ENCODE measurements at regions not wholly inside any gene's neighbourhood (a gene's known extent, or its start where the extent isn't known, plus 50 kb on each side); places are given as distances from the start of the nearest gene placed in this dataset.
"Not testable (repeated sequence)": the region's sequence is repeated elsewhere in the genome, so short reads cannot be mapped to it uniquely, and the experiment has no call there.

DNA sequence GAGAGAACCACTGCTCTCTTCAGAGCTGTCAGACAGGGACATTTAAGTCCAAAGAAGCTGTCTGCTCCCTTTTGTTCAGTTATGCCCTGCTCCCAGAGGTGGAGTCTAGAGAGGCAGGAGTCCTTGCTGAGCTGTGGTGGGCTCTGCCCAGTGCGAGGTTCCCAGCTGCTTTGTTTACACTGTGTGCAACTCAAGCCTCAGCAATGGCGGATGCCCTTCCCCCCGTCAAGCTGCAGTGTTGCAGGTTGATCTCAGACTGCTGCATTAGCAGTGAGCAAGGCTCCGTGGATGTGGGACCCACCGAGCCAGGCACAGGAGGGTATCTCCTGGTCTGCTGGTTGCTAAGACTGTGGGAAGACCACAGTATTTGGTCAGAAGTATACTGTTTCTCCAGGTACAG, 438.9 kb downstream of the ARL4A start:
- no peak overlapping the region for H3K27ac ChIP-seq
- no peak for TF ChIP-seq ZFX (IDR thresholded peaks at IDR 0.05; ENCODE audit: borderline replicate concordance)

- H3K27ac ChIP-seq: no peak overlapping the region
- TF ChIP-seq, protein P1, sequence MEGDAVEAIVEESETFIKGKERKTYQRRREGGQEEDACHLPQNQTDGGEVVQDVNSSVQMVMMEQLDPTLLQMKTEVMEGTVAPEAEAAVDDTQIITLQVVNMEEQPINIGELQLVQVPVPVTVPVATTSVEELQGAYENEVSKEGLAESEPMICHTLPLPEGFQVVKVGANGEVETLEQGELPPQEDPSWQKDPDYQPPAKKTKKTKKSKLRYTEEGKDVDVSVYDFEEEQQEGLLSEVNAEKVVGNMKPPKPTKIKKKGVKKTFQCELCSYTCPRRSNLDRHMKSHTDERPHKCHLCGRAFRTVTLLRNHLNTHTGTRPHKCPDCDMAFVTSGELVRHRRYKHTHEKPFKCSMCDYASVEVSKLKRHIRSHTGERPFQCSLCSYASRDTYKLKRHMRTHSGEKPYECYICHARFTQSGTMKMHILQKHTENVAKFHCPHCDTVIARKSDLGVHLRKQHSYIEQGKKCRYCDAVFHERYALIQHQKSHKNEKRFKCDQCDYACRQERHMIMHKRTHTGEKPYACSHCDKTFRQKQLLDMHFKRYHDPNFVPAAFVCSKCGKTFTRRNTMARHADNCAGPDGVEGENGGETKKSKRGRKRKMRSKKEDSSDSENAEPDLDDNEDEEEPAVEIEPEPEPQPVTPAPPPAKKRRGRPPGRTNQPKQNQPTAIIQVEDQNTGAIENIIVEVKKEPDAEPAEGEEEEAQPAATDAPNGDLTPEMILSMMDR (IDR thresholded peaks at IDR 0.05): no peak
- no peak for TF ChIP-seq ZFX (IDR thresholded peaks at IDR 0.05; ENCODE audit: borderline replicate concordance)
These were observed 442.9 kb downstream of the ARL4A start for GRCh38 chr7:13130321-13130720.

GRCh38 chr7:13130906-13131305, 443.5 kb downstream of the ARL4A start:
- not testable (repeated sequence) for H3K27ac ChIP-seq

- no peak overlapping the region for H3K27ac ChIP-seq
- TF ChIP-seq, protein P1 (IDR thresholded peaks at IDR 0.05): no peak
- TF ChIP-seq ZFX (IDR thresholded peaks at IDR 0.05; ENCODE audit: borderline replicate concordance): no peak
These were observed 444.9 kb downstream of the ARL4A start for GRCh38 chr7:13132314-13132713.

GRCh38 chr7:13136345-13136744, 448.9 kb downstream of the ARL4A start:
- H3K27ac ChIP-seq: not testable (repeated sequence)

DNA sequence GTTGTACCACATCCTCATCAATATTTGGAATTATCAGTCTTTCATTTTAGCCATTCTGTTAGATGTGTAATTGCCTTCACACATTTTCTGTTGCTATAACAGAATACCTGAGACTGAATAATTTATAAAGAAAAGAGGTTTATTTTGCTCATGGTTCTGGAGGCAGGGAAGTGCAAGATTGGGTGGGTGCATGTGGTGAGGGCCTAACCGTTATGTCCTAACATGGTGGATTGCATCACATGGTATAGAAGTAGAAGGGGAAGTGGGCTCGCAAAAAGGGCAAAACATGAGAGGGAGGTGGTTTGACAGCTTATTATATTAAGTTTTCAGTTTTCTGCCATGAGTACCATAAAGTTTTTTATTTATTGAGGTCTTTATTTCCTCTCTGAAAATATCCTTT, 452.0 kb downstream of the ARL4A start:
- TF ChIP-seq, protein P1 (IDR thresholded peaks at IDR 0.05): no peak
- TF ChIP-seq ZFX (IDR thresholded peaks at IDR 0.05; ENCODE audit: borderline replicate concordance): no peak
- no peak overlapping the region for H3K27ac ChIP-seq

DNA sequence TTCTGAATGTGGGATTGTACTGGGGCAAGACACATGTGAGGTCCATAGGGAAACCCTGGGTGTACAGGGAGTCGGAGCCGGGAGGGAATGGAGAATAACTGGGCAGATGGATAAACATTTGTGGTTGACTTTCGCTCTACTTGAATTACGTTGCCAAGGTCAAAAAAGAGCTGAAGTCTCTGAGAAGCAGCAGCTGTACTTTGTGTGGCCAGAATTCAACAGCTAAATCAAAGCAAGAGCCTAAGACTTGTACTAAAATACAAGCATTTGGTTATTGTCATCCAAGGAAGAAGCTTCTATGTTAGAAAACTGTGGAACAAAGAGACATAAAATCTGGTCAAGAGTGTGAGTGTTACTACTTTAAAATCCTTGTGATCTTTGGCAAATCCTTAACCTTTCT, 457.2 kb downstream of the ARL4A start:
- H3K27ac ChIP-seq: no peak overlapping the region
- TF ChIP-seq, protein P1 (IDR thresholded peaks at IDR 0.05): no peak
- TF ChIP-seq ZFX (IDR thresholded peaks at IDR 0.05; ENCODE audit: borderline replicate concordance): no peak

DNA sequence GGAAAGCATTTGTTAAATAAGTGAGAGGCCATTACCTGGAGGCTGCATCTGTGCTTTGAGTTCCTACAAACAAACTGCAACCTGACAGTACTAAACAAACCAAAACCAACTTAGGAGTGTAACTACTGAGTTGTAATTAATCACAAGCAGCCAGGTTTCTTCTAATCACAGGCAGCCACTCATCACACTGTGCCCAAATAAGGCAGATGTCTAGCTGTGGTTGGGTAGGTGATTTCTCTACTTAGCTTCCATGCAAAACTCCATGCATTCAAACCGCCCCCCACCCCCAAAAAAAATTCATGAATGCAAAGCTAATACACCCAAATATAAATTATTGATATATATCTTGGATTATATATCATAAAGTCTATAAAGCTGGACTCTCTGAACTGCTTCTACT, 461.1 kb downstream of the ARL4A start:
- no peak overlapping the region for H3K27ac ChIP-seq
- TF ChIP-seq, protein P1 (IDR thresholded peaks at IDR 0.05): no peak
- no peak for TF ChIP-seq ZFX (IDR thresholded peaks at IDR 0.05; ENCODE audit: borderline replicate concordance)

- H3K27ac ChIP-seq: no peak overlapping the region
- TF ChIP-seq, protein P1 (IDR thresholded peaks at IDR 0.05): no peak
- TF ChIP-seq ZFX (IDR thresholded peaks at IDR 0.05; ENCODE audit: borderline replicate concordance): no peak
These were observed 464.5 kb downstream of the ARL4A start for GRCh38 chr7:13151978-13152377.

All from 22Rv1 (cell line).